HCT116 (cell line): ENCODE measurements at regions not wholly inside any gene's neighbourhood (a gene's known extent, or its start where the extent isn't known, plus 50 kb on each side); places are given as distances from the start of the nearest gene placed in this dataset.

Experiments
- ATAC-seq: fragments of 200-7000 bp; cut with Tn5 transposase; 2 replicates; pipeline ENCODE4 v1.9.1; 2020; ENCODE audit warnings: mild to moderate bottlenecking, moderate library complexity
- BruUV-seq: library from RNA; stranded (reverse); fragments of 400-500 nt; replicated peaks from 2 replicates; lab custom pipeline; 2021; lab: Mats Ljungman, UMichigan
- CTCF ChIA-PET: fragments of 300-600 bp; sonication (Branson Sonifier 250); formaldehyde crosslinking; loops from one replicate; lab custom pipeline; 2021; ENCODE audit warnings: antibody characterized with exemption; lab: Charles Lee
- POLR2A ChIA-PET: fragments of 300-600, 350-600 bp; sonication (Branson Sonifier 250); formaldehyde crosslinking; loops from one replicate; lab custom pipeline; 2021; ENCODE audit warnings: antibody characterized with exemption; lab: Charles Lee
- RAD21 ChIA-PET, 2 experiments: fragments of 300-600 bp; sonication (Branson Sonifier 250); formaldehyde crosslinking; loops; one replicate each; lab custom pipeline; 2023; ENCODE audit warnings: low total read pairs in 2 of 2; ENCODE audit not compliant: uncharacterized antibody in 2 of 2, unreplicated experiment in 2 of 2, low non-redundant PET in 1 of 2; lab: Charles Lee
- DNase-seq: peaks from one replicate; pipeline ENCODE4 v3.0.0-alpha.2; 2010; ENCODE audit warnings: low read depth, low spot score
- H2AFZ ChIP-seq: fragments of 200-600 bp; shearing (Covaris generic), sonication (generic); 2 replicates; pipeline ENCODE4 v1.6.1; 2017; ENCODE audit warnings: low read depth, mixed run types, mixed read lengths, antibody characterized with exemption, low read length; ENCODE audit not compliant: poor library complexity, severe bottlenecking
- H3K27ac ChIP-seq: 2 replicates; pipeline ENCODE4 v1.5.1; 2012; ENCODE audit warnings: low read depth, low read length
- H3K27me3 ChIP-seq: fragments of 200-600 bp; sonication (generic); 2 replicates; pipeline ENCODE4 v1.6.1; 2016; ENCODE audit warnings: mixed run types, low read length, mixed read lengths; ENCODE audit not compliant: insufficient read depth
- H3K36me3 ChIP-seq, 2 experiments: fragments of 200-500 bp in 1 of 2; fragments of 200-600 bp in 1 of 2; sonication (Bioruptor generic) in 1 of 2; sonication (generic) in 1 of 2; 2 replicates each; pipeline versions ENCODE4 v1.5.1 to v1.6.1; 2014 to 2016; ENCODE audit warnings: low read length in 2 of 2, inconsistent platforms in 1 of 2, mixed read lengths in 1 of 2, mixed run types in 1 of 2; ENCODE audit not compliant: insufficient read depth in 2 of 2, control insufficient read depth in 1 of 2
- H3K4me1 ChIP-seq, 2 experiments: fragments of 200-600 bp in 1 of 2; sonication (generic) in 1 of 2; 2 replicates each; pipeline versions ENCODE4 v1.5.1 to v1.6.1; 2012 to 2017; ENCODE audit warnings: low read length in 2 of 2, inconsistent platforms in 1 of 2, mild to moderate bottlenecking in 1 of 2, mixed read lengths in 1 of 2, mixed run types in 1 of 2, moderate library complexity in 1 of 2; ENCODE audit not compliant: insufficient read depth in 2 of 2, control insufficient read depth in 1 of 2
- H3K4me2 ChIP-seq: fragments of 200-600 bp; sonication (generic); 2 replicates; pipeline ENCODE4 v1.6.1; 2017; ENCODE audit warnings: mixed run types, low read length, mixed read lengths
- H3K4me3 ChIP-seq, 2 experiments: fragments of 200-600 bp in 1 of 2; sonication (generic) in 1 of 2; replicated peaks in 1 of 2; 2 replicates each; pipeline ENCODE4 v1.5.1; 2011 to 2016; ENCODE audit warnings: low read length in 2 of 2, control low read depth in 1 of 2, low read depth in 1 of 2, mild to moderate bottlenecking in 1 of 2, mixed read lengths in 1 of 2, mixed run types in 1 of 2
- H3K79me2 ChIP-seq: fragments of 200-600 bp; sonication (generic); 2 replicates; pipeline ENCODE4 v1.6.1; 2017; ENCODE audit warnings: mild to moderate bottlenecking, mixed run types, low read length, moderate library complexity, mixed read lengths; ENCODE audit not compliant: insufficient read depth
- H3K9ac ChIP-seq: fragments of 200-600 bp; sonication (generic); 2 replicates; pipeline ENCODE4 v1.6.1; 2016; ENCODE audit warnings: low read length, mixed read lengths
- H3K9me2 ChIP-seq: fragments of 200-600 bp; sonication (generic), shearing (Covaris generic); 2 replicates; pipeline ENCODE4 v1.6.1; 2017; ENCODE audit warnings: mixed run types, mild to moderate bottlenecking, moderate library complexity; ENCODE audit not compliant: insufficient read depth
- H3K9me3 ChIP-seq, 2 experiments: fragments of 200-500 bp in 1 of 2; fragments of 200-600 bp in 1 of 2; sonication (Bioruptor generic) in 1 of 2; sonication (generic) in 1 of 2; 2 replicates each; pipeline ENCODE4 v1.6.1; 2014 to 2017; ENCODE audit warnings: low read length in 2 of 2, mixed read lengths in 2 of 2, inconsistent platforms in 1 of 2, low read depth in 1 of 2, mild to moderate bottlenecking in 1 of 2, mixed run types in 1 of 2, moderate library complexity in 1 of 2; ENCODE audit not compliant: control insufficient read depth in 1 of 2, insufficient read depth in 1 of 2
- H4K20me1 ChIP-seq: fragments of 200-600 bp; sonication (generic), shearing (Covaris generic); 2 replicates; pipeline ENCODE4 v1.6.1; 2017; ENCODE audit warnings: mixed run types, mild to moderate bottlenecking, moderate library complexity; ENCODE audit not compliant: insufficient read depth
- CBX3 ChIP-seq: IDR thresholded peaks from 2 replicates; pipeline ENCODE4 v1.6.1; 2012; ENCODE audit warnings: low read depth
- POLR2AphosphoS5 ChIP-seq: IDR thresholded peaks from 2 replicates; pipeline ENCODE4 v1.6.1; 2011; ENCODE audit warnings: mild to moderate bottlenecking, low read depth, low read length, moderate library complexity
- RAD21 ChIP-seq: IDR thresholded peaks from 2 replicates; pipeline ENCODE4 v1.6.1; 2012; ENCODE audit warnings: low read depth, mild to moderate bottlenecking
- SP1 ChIP-seq: IDR thresholded peaks from 2 replicates; pipeline ENCODE4 v1.6.1; 2012; ENCODE audit warnings: low read depth
- TCF7L2 ChIP-seq: IDR thresholded peaks from 2 replicates; pipeline ENCODE4 v1.7.0; 2011; ENCODE audit warnings: borderline replicate concordance, inconsistent platforms; ENCODE audit not compliant: insufficient read depth, insufficient read length; ENCODE audit errors: extremely low read depth
- ZFX ChIP-seq: fragments of 450-650 bp; IDR thresholded peaks from 2 replicates; pipeline ENCODE4 v1.6.1; 2017
- ZNF274 ChIP-seq: fragments of 200-500 bp; sonication (Bioruptor generic); IDR thresholded peaks from 2 replicates; pipeline ENCODE4 v1.6.1; 2014; ENCODE audit warnings: mild to moderate bottlenecking, low read depth, low read length, inconsistent platforms
- intact Hi-C: fragments of 100-400 bp; cut with micrococcal nuclease; formaldehyde crosslinking; loops from 2 replicates; pipeline ENCODE4 v1.10.0; 2022
- TF ChIP-seq, protein P1 (sequence below), 3 experiments: fragments of 200-600 bp in 1 of 3; sonication (generic) in 1 of 3; IDR thresholded peaks in 2 of 3; conservative IDR thresholded peaks in 1 of 3; 2 replicates each; pipeline ENCODE4 v1.5.1; 2012 to 2017; ENCODE audit warnings: low read depth in 2 of 3, low read length in 2 of 3, antibody characterized with exemption in 1 of 3, borderline replicate concordance in 1 of 3, control low read depth in 1 of 3, mild to moderate bottlenecking in 1 of 3, mixed read lengths in 1 of 3, mixed run types in 1 of 3, moderate library complexity in 1 of 3; ENCODE audit not compliant: insufficient read depth in 1 of 3
- TF ChIP-seq, protein P2 (sequence below): IDR thresholded peaks from 2 replicates; pipeline ENCODE4 v1.6.1; 2011; ENCODE audit warnings: mild to moderate bottlenecking, low read length, moderate library complexity; ENCODE audit not compliant: insufficient replicate concordance; ENCODE audit errors: extremely low read depth
- TF ChIP-seq, protein P3 (sequence below): IDR thresholded peaks from 2 replicates; pipeline ENCODE4 v1.6.1; 2012

DNA sequence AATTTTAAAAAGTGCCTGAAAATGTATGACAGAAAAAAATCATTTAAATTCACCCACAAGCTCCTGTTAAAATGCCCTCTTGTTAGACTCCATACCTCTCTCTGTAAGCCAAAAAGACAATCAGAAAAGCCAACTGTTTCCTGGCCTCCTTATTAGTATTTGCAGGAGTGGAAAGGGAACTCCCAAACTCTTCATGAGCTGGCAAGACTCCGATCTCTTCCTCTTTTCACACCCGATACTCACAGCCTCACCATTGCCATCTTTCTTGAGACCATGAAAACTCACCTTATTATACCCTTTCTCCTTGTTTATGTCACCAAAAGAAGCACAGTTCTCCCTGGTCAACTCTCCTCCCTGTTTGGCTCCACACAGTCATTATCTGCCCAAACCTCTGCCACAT lies 197.8 kb downstream of the DMAC1 start:
- ChIA-PET CTCF (no interaction called here), POLR2A (no interaction called here), RAD21 (no interaction called here)
- H3K9me2 ChIP-seq: no peaks in the 10 kb centered on the region
- DNase-seq: no peak
- no peak for ATAC-seq
- BruUV-seq: no TSS peak
- TF ChIP-seq, protein P1, sequence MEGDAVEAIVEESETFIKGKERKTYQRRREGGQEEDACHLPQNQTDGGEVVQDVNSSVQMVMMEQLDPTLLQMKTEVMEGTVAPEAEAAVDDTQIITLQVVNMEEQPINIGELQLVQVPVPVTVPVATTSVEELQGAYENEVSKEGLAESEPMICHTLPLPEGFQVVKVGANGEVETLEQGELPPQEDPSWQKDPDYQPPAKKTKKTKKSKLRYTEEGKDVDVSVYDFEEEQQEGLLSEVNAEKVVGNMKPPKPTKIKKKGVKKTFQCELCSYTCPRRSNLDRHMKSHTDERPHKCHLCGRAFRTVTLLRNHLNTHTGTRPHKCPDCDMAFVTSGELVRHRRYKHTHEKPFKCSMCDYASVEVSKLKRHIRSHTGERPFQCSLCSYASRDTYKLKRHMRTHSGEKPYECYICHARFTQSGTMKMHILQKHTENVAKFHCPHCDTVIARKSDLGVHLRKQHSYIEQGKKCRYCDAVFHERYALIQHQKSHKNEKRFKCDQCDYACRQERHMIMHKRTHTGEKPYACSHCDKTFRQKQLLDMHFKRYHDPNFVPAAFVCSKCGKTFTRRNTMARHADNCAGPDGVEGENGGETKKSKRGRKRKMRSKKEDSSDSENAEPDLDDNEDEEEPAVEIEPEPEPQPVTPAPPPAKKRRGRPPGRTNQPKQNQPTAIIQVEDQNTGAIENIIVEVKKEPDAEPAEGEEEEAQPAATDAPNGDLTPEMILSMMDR (IDR thresholded peaks at IDR 0.05 in 2 of 3, conservative IDR thresholded peaks at IDR 0.05 in 1 of 3; ENCODE audit: borderline replicate concordance in 1 of 3, insufficient read depth in 1 of 3, low read depth in 2 of 3, low read length in 2 of 3): no peak
- no peak for TF ChIP-seq POLR2AphosphoS5
- no peak for TF ChIP-seq RAD21
- TF ChIP-seq, protein P2, sequence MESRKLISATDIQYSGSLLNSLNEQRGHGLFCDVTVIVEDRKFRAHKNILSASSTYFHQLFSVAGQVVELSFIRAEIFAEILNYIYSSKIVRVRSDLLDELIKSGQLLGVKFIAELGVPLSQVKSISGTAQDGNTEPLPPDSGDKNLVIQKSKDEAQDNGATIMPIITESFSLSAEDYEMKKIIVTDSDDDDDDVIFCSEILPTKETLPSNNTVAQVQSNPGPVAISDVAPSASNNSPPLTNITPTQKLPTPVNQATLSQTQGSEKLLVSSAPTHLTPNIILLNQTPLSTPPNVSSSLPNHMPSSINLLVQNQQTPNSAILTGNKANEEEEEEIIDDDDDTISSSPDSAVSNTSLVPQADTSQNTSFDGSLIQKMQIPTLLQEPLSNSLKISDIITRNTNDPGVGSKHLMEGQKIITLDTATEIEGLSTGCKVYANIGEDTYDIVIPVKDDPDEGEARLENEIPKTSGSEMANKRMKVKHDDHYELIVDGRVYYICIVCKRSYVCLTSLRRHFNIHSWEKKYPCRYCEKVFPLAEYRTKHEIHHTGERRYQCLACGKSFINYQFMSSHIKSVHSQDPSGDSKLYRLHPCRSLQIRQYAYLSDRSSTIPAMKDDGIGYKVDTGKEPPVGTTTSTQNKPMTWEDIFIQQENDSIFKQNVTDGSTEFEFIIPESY: no peak
- TF ChIP-seq TCF7L2: no peak
- TF ChIP-seq ZFX: no peak
- TF ChIP-seq CBX3: no peak
- TF ChIP-seq, protein P3, sequence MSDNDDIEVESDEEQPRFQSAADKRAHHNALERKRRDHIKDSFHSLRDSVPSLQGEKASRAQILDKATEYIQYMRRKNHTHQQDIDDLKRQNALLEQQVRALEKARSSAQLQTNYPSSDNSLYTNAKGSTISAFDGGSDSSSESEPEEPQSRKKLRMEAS: no peak
- TF ChIP-seq SP1: no peak
- no peak for TF ChIP-seq ZNF274
- no peaks in the 10 kb centered on the region for H3K9me3 ChIP-seq
- H3K36me3 ChIP-seq: no peaks in the 10 kb centered on the region
- H3K4me3 ChIP-seq: no peak overlapping the region
- no peak overlapping the region for H3K4me2 ChIP-seq
- H2AFZ ChIP-seq: no peak overlapping the region
- no peak overlapping the region for H3K9ac ChIP-seq
- H3K4me1 ChIP-seq: no peaks in the 10 kb centered on the region
- no peaks in the 10 kb centered on the region for H4K20me1 ChIP-seq
- H3K79me2 ChIP-seq: no peaks in the 10 kb centered on the region
- no peaks in the 10 kb centered on the region for H3K27me3 ChIP-seq
- no peak overlapping the region for H3K27ac ChIP-seq
- intact Hi-C loops: no loop called here
